ENCODE measurements at regions not wholly inside any gene's neighbourhood (a gene's known extent, or its start where the extent isn't known, plus 50 kb on each side); places are given as distances from the start of the nearest gene placed in this dataset.

DNA sequence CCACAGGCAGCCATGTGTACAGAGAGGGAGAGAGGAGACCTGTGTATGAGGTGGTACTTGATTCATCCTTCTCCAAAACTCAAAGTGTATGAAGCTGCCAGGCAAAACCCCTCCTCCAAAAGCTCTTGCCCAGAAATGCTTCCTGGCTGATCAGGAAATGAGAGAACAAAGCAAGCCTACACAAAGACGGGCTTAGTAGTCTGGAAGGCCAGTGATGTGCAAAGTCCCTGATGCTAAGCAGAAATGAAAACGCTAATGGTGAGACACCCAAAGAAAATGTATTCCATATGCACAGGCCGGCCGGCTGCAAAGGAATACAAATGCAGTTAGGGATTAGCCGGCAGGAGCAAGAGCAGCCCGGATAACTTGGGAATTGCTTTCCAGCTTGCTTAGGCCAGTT, 234.9 kb upstream of the CADM1 start:
- H3K4me3 Mint-ChIP-seq: no peak overlapping the region
- CTCF ChIA-PET: no interaction called here
- 71% methylated on average over 6 of the region's 6 CpGs for WGBS (ENCODE audit: insufficient coverage)

GRCh38 chr11:115737875-115738274, 233.7 kb upstream of the CADM1 start:
- ATAC-seq (replicated peaks in 1 of 4) (no peak), DNase-seq (no peak)
- peaks cover 0 to 8% of the 10 kb centered on the region in 2 donors for H3K27me3 Mint-ChIP-seq
- WGBS (ENCODE audit: insufficient coverage): 73% methylated on average over 1 of the region's 1 CpG
- H3K36me3 Mint-ChIP-seq: no peaks in the 10 kb centered on the region
- no peaks in the 10 kb centered on the region for H3K4me1 Mint-ChIP-seq
- H3K9me3 Mint-ChIP-seq: peaks cover 0 to 5% (median 3%) of the 10 kb centered on the region in 3 donors
- no peaks in the 10 kb centered on the region for H3K36me3 ChIP-seq (ENCODE audit: control insufficient read depth in 2 of 2, extremely low read depth in 1 of 2, insufficient read depth in 1 of 2, low read length in 1 of 2)
- H3K4me3 ChIP-seq (ENCODE audit: control insufficient read depth in 1 of 2, extremely low read depth in 1 of 2, low read length in 1 of 2): no peak overlapping the region
- H3K4me1 ChIP-seq (ENCODE audit: control insufficient read depth in 1 of 2, extremely low read depth in 1 of 2, insufficient read depth in 2 of 2, low read length in 2 of 2): no peaks in the 10 kb centered on the region
- no peak overlapping the region for H3K27ac Mint-ChIP-seq
- H3K9me3 ChIP-seq: no peaks in the 10 kb centered on the region
- no peak overlapping the region for H3K4me3 Mint-ChIP-seq
- CTCF ChIA-PET: no interaction called here
- H3K27ac ChIP-seq (ENCODE audit: low read length): no peak overlapping the region
- POLR2A ChIA-PET: no interaction called here
- peaks cover 0 to 3% of the 10 kb centered on the region in 2 experiments for H3K27me3 ChIP-seq (replicated peaks in 1 of 2; ENCODE audit: control insufficient read depth in 2 of 2, extremely low read depth in 1 of 2, insufficient read depth in 2 of 2, low read length in 1 of 2)

More for the DNA sequence above, 234.9 kb upstream of the CADM1 start:
- no peak for DNase-seq
- POLR2A ChIA-PET: no interaction called here
- Histone ChIP-seq H3K27ac (ENCODE audit: low read length) (no peak overlapping the region), H3K36me3 (ENCODE audit: control insufficient read depth in 2 of 2, extremely low read depth in 1 of 2, insufficient read depth in 1 of 2, low read length in 1 of 2) (no peaks in the 10 kb centered on the region), H3K27me3 (replicated peaks in 1 of 2; ENCODE audit: control insufficient read depth in 2 of 2, extremely low read depth in 1 of 2, insufficient read depth in 2 of 2, low read length in 1 of 2) (peaks cover 0 to 3% of the 10 kb centered on the region in 2 experiments), H3K4me3 (ENCODE audit: control insufficient read depth in 1 of 2, extremely low read depth in 1 of 2, low read length in 1 of 2) (no peak overlapping the region), H3K4me1 (ENCODE audit: control insufficient read depth in 1 of 2, extremely low read depth in 1 of 2, insufficient read depth in 2 of 2, low read length in 2 of 2) (no peaks in the 10 kb centered on the region), H3K9me3 (no peaks in the 10 kb centered on the region)
- peaks cover 0 to 8% of the 10 kb centered on the region in 2 donors for H3K27me3 Mint-ChIP-seq
- ATAC-seq (replicated peaks in 1 of 4): no peak
- no peak overlapping the region for H3K27ac Mint-ChIP-seq
- peaks cover 0 to 5% (median 3%) of the 10 kb centered on the region in 3 donors for H3K9me3 Mint-ChIP-seq
- H3K36me3 Mint-ChIP-seq: no peaks in the 10 kb centered on the region
- no peaks in the 10 kb centered on the region for H3K4me1 Mint-ChIP-seq

- Histone ChIP-seq H3K27me3 (replicated peaks in 1 of 2; ENCODE audit: control insufficient read depth in 2 of 2, extremely low read depth in 1 of 2, insufficient read depth in 2 of 2, low read length in 1 of 2) (no peaks in the 10 kb centered on the region), H3K27ac (ENCODE audit: low read length) (no peak overlapping the region), H3K4me1 (ENCODE audit: control insufficient read depth in 1 of 2, extremely low read depth in 1 of 2, insufficient read depth in 2 of 2, low read length in 2 of 2) (no peaks in the 10 kb centered on the region), H3K9me3 (no peaks in the 10 kb centered on the region), H3K4me3 (ENCODE audit: control insufficient read depth in 1 of 2, extremely low read depth in 1 of 2, low read length in 1 of 2) (no peak overlapping the region), H3K36me3 (ENCODE audit: control insufficient read depth in 2 of 2, extremely low read depth in 1 of 2, insufficient read depth in 1 of 2, low read length in 1 of 2) (no peaks in the 10 kb centered on the region)
- Mint-ChIP-seq H3K9me3 (peaks cover 0 to under 1% (median under 1%) of the 10 kb centered on the region in 3 donors), H3K27ac (no peak overlapping the region), H3K27me3 (peaks cover 0 to 4% of the 10 kb centered on the region in 2 donors), H3K4me3 (no peak overlapping the region), H3K36me3 (no peaks in the 10 kb centered on the region), H3K4me1 (no peaks in the 10 kb centered on the region)
- ChIA-PET CTCF (no interaction called here), POLR2A (no interaction called here)
- no peak for DNase-seq
- no CpG with 5 or more reads among the region's 3 CpGs for WGBS (ENCODE audit: insufficient coverage)
- ATAC-seq (replicated peaks in 1 of 4): no peak
Observed at GRCh38 chr11:115736146-115736545, 231.9 kb upstream of the CADM1 start.

GRCh38 chr11:115724666-115725065, 220.5 kb upstream of the CADM1 start:
- peaks cover 0 to 12% of the 10 kb centered on the region in 2 donors for H3K27me3 Mint-ChIP-seq
- POLR2A ChIA-PET: no interaction called here
- DNase-seq: no peak
- H3K4me3 Mint-ChIP-seq: no peak overlapping the region
- H3K4me1 Mint-ChIP-seq: no peaks in the 10 kb centered on the region
- WGBS (ENCODE audit: insufficient coverage): no CpG with 5 or more reads among the region's 2 CpGs
- Histone ChIP-seq H3K36me3 (ENCODE audit: control insufficient read depth in 2 of 2, extremely low read depth in 1 of 2, insufficient read depth in 1 of 2, low read length in 1 of 2) (no peaks in the 10 kb centered on the region), H3K9me3 (no peaks in the 10 kb centered on the region), H3K4me3 (ENCODE audit: control insufficient read depth in 1 of 2, extremely low read depth in 1 of 2, low read length in 1 of 2) (no peak overlapping the region), H3K27me3 (replicated peaks in 1 of 2; ENCODE audit: control insufficient read depth in 2 of 2, extremely low read depth in 1 of 2, insufficient read depth in 2 of 2, low read length in 1 of 2) (no peaks in the 10 kb centered on the region), H3K4me1 (ENCODE audit: control insufficient read depth in 1 of 2, extremely low read depth in 1 of 2, insufficient read depth in 2 of 2, low read length in 2 of 2) (no peaks in the 10 kb centered on the region), H3K27ac (ENCODE audit: low read length) (no peak overlapping the region)
- no peak overlapping the region for H3K27ac Mint-ChIP-seq
- CTCF ChIA-PET: no interaction called here
- no peaks in the 10 kb centered on the region for H3K36me3 Mint-ChIP-seq
- peaks cover 2 to 12% (median 4%) of the 10 kb centered on the region in 3 donors for H3K9me3 Mint-ChIP-seq
- ATAC-seq (replicated peaks in 1 of 4): no peak

GRCh38 chr11:115722711-115723110, 218.5 kb upstream of the CADM1 start:
- Histone ChIP-seq H3K4me1 (ENCODE audit: control insufficient read depth in 1 of 2, extremely low read depth in 1 of 2, insufficient read depth in 2 of 2, low read length in 2 of 2) (no peaks in the 10 kb centered on the region), H3K36me3 (ENCODE audit: control insufficient read depth in 2 of 2, extremely low read depth in 1 of 2, insufficient read depth in 1 of 2, low read length in 1 of 2) (no peaks in the 10 kb centered on the region), H3K27ac (ENCODE audit: low read length) (no peak overlapping the region), H3K9me3 (no peaks in the 10 kb centered on the region), H3K27me3 (replicated peaks in 1 of 2; ENCODE audit: control insufficient read depth in 2 of 2, extremely low read depth in 1 of 2, insufficient read depth in 2 of 2, low read length in 1 of 2) (no peaks in the 10 kb centered on the region), H3K4me3 (ENCODE audit: control insufficient read depth in 1 of 2, extremely low read depth in 1 of 2, low read length in 1 of 2) (no peak overlapping the region)
- Mint-ChIP-seq H3K4me1 (no peaks in the 10 kb centered on the region), H3K36me3 (no peaks in the 10 kb centered on the region), H3K27me3 (peaks cover 0 to 9% of the 10 kb centered on the region in 2 donors), H3K9me3 (peaks cover 2 to 12% (median 4%) of the 10 kb centered on the region in 3 donors), H3K27ac (no peak overlapping the region), H3K4me3 (no peak overlapping the region)
- 50% methylated on average over 1 of the region's 4 CpGs for whole genome bisulfite sequencing (ENCODE audit: insufficient coverage)
- CTCF ChIA-PET: no interaction called here
- POLR2A ChIA-PET: no interaction called here
- DNase-seq (no peak), ATAC-seq (replicated peaks in 1 of 4) (no peak)

DNA sequence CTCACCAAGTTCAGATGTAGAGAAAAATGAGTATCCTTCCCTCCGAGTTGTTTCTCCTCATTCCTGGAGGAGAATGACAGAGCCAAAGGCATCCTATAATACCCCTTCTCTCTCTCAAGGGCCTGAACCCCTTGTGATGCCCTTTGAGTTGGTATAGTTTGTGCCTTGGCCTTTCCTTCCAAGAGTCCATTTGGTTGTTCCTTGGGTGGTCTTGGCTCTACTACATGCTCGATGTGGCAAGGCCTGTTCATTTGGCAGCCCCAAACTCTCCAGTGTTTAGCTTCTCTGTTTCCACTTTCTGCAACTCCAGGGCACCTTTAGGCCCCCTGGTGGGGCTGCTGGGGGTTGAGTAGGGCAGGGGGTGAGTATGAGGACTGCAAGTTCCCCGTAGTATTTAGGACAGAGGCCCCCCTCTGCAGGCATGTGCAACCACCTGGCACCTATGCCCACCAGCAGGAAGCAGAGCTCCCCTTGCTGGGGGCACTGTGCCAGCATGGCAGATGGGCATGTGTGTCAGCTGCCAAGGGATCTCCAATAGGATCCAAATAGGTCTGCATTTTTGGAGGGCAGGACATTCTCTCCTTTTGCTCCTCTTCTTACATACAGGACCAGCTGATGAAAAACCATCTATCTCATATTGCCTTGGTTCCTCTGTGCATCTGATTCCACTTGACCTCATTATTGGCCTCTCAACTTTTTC, 217.2 kb upstream of the CADM1 start:
- Histone ChIP-seq H3K4me1 (ENCODE audit: control insufficient read depth in 1 of 2, extremely low read depth in 1 of 2, insufficient read depth in 2 of 2, low read length in 2 of 2) (no peaks in the 10 kb centered on the region), H3K4me3 (ENCODE audit: control insufficient read depth in 1 of 2, extremely low read depth in 1 of 2, low read length in 1 of 2) (no peak overlapping the region), H3K9me3 (no peaks in the 10 kb centered on the region), H3K36me3 (ENCODE audit: control insufficient read depth in 2 of 2, extremely low read depth in 1 of 2, insufficient read depth in 1 of 2, low read length in 1 of 2) (no peaks in the 10 kb centered on the region), H3K27ac (ENCODE audit: low read length) (no peak overlapping the region), H3K27me3 (replicated peaks in 1 of 2; ENCODE audit: control insufficient read depth in 2 of 2, extremely low read depth in 1 of 2, insufficient read depth in 2 of 2, low read length in 1 of 2) (no peaks in the 10 kb centered on the region)
- Mint-ChIP-seq H3K27ac (no peak overlapping the region), H3K9me3 (peaks cover 2 to 8% (median 2%) of the 10 kb centered on the region in 3 donors), H3K4me1 (no peaks in the 10 kb centered on the region), H3K27me3 (peaks cover 0 to 4% of the 10 kb centered on the region in 2 donors), H3K36me3 (no peaks in the 10 kb centered on the region), H3K4me3 (no peak overlapping the region)
- POLR2A ChIA-PET: no interaction called here
- no peak for DNase-seq
- ATAC-seq (replicated peaks in 1 of 4): no peak
- CTCF ChIA-PET: no interaction called here
- WGBS (ENCODE audit: insufficient coverage): 43% methylated on average over 1 of the region's 3 CpGs
